HCT116 (cell line): ENCODE measurements at regions not wholly inside any gene's neighbourhood (a gene's known extent, or its start where the extent isn't known, plus 50 kb on each side); places are given as distances from the start of the nearest gene placed in this dataset.

Source experiments
- ATAC-seq: fragments of 200-7000 bp; cut with Tn5 transposase; 2 replicates; pipeline ENCODE4 v1.9.1; 2020; ENCODE audit warnings: mild to moderate bottlenecking, moderate library complexity
- BruUV-seq: library from RNA; stranded (reverse); fragments of 400-500 nt; replicated peaks from 2 replicates; lab custom pipeline; 2021; lab: Mats Ljungman, UMichigan
- CTCF ChIA-PET: fragments of 300-600 bp; sonication (Branson Sonifier 250); formaldehyde crosslinking; loops from one replicate; lab custom pipeline; 2021; ENCODE audit warnings: antibody characterized with exemption; lab: Charles Lee
- POLR2A ChIA-PET: fragments of 300-600, 350-600 bp; sonication (Branson Sonifier 250); formaldehyde crosslinking; loops from one replicate; lab custom pipeline; 2021; ENCODE audit warnings: antibody characterized with exemption; lab: Charles Lee
- RAD21 ChIA-PET, 2 experiments: fragments of 300-600 bp; sonication (Branson Sonifier 250); formaldehyde crosslinking; loops; one replicate each; lab custom pipeline; 2023; ENCODE audit warnings: low total read pairs in 2 of 2; ENCODE audit not compliant: uncharacterized antibody in 2 of 2, unreplicated experiment in 2 of 2, low non-redundant PET in 1 of 2; lab: Charles Lee
- DNase-seq: peaks from one replicate; pipeline ENCODE4 v3.0.0-alpha.2; 2010; ENCODE audit warnings: low read depth, low spot score
- H2AFZ ChIP-seq: fragments of 200-600 bp; shearing (Covaris generic), sonication (generic); 2 replicates; pipeline ENCODE4 v1.6.1; 2017; ENCODE audit warnings: low read depth, mixed run types, mixed read lengths, antibody characterized with exemption, low read length; ENCODE audit not compliant: poor library complexity, severe bottlenecking
- H3K27ac ChIP-seq: 2 replicates; pipeline ENCODE4 v1.5.1; 2012; ENCODE audit warnings: low read depth, low read length
- H3K27me3 ChIP-seq: fragments of 200-600 bp; sonication (generic); 2 replicates; pipeline ENCODE4 v1.6.1; 2016; ENCODE audit warnings: mixed run types, low read length, mixed read lengths; ENCODE audit not compliant: insufficient read depth
- H3K36me3 ChIP-seq, 2 experiments: fragments of 200-500 bp in 1 of 2; fragments of 200-600 bp in 1 of 2; sonication (Bioruptor generic) in 1 of 2; sonication (generic) in 1 of 2; 2 replicates each; pipeline versions ENCODE4 v1.5.1 to v1.6.1; 2014 to 2016; ENCODE audit warnings: low read length in 2 of 2, inconsistent platforms in 1 of 2, mixed read lengths in 1 of 2, mixed run types in 1 of 2; ENCODE audit not compliant: insufficient read depth in 2 of 2, control insufficient read depth in 1 of 2
- H3K4me1 ChIP-seq, 2 experiments: fragments of 200-600 bp in 1 of 2; sonication (generic) in 1 of 2; 2 replicates each; pipeline versions ENCODE4 v1.5.1 to v1.6.1; 2012 to 2017; ENCODE audit warnings: low read length in 2 of 2, inconsistent platforms in 1 of 2, mild to moderate bottlenecking in 1 of 2, mixed read lengths in 1 of 2, mixed run types in 1 of 2, moderate library complexity in 1 of 2; ENCODE audit not compliant: insufficient read depth in 2 of 2, control insufficient read depth in 1 of 2
- H3K4me2 ChIP-seq: fragments of 200-600 bp; sonication (generic); 2 replicates; pipeline ENCODE4 v1.6.1; 2017; ENCODE audit warnings: mixed run types, low read length, mixed read lengths
- H3K4me3 ChIP-seq, 2 experiments: fragments of 200-600 bp in 1 of 2; sonication (generic) in 1 of 2; replicated peaks in 1 of 2; 2 replicates each; pipeline ENCODE4 v1.5.1; 2011 to 2016; ENCODE audit warnings: low read length in 2 of 2, control low read depth in 1 of 2, low read depth in 1 of 2, mild to moderate bottlenecking in 1 of 2, mixed read lengths in 1 of 2, mixed run types in 1 of 2
- H3K79me2 ChIP-seq: fragments of 200-600 bp; sonication (generic); 2 replicates; pipeline ENCODE4 v1.6.1; 2017; ENCODE audit warnings: mild to moderate bottlenecking, mixed run types, low read length, moderate library complexity, mixed read lengths; ENCODE audit not compliant: insufficient read depth
- H3K9ac ChIP-seq: fragments of 200-600 bp; sonication (generic); 2 replicates; pipeline ENCODE4 v1.6.1; 2016; ENCODE audit warnings: low read length, mixed read lengths
- H3K9me2 ChIP-seq: fragments of 200-600 bp; sonication (generic), shearing (Covaris generic); 2 replicates; pipeline ENCODE4 v1.6.1; 2017; ENCODE audit warnings: mixed run types, mild to moderate bottlenecking, moderate library complexity; ENCODE audit not compliant: insufficient read depth
- H3K9me3 ChIP-seq, 2 experiments: fragments of 200-500 bp in 1 of 2; fragments of 200-600 bp in 1 of 2; sonication (Bioruptor generic) in 1 of 2; sonication (generic) in 1 of 2; 2 replicates each; pipeline ENCODE4 v1.6.1; 2014 to 2017; ENCODE audit warnings: low read length in 2 of 2, mixed read lengths in 2 of 2, inconsistent platforms in 1 of 2, low read depth in 1 of 2, mild to moderate bottlenecking in 1 of 2, mixed run types in 1 of 2, moderate library complexity in 1 of 2; ENCODE audit not compliant: control insufficient read depth in 1 of 2, insufficient read depth in 1 of 2
- H4K20me1 ChIP-seq: fragments of 200-600 bp; sonication (generic), shearing (Covaris generic); 2 replicates; pipeline ENCODE4 v1.6.1; 2017; ENCODE audit warnings: mixed run types, mild to moderate bottlenecking, moderate library complexity; ENCODE audit not compliant: insufficient read depth
- ATF3 ChIP-seq: IDR thresholded peaks from 2 replicates; pipeline ENCODE4 v1.6.1; 2012
- CBX3 ChIP-seq: IDR thresholded peaks from 2 replicates; pipeline ENCODE4 v1.6.1; 2012; ENCODE audit warnings: low read depth
- EGR1 ChIP-seq: IDR thresholded peaks from 2 replicates; pipeline ENCODE4 v1.6.1; 2012; ENCODE audit warnings: low read depth
- EZH2 ChIP-seq: fragments of 200-600 bp; sonication (generic); IDR thresholded peaks from 2 replicates; pipeline ENCODE4 v1.6.1; 2017; ENCODE audit warnings: antibody characterized with exemption, mixed run types
- FOSL1 ChIP-seq: IDR thresholded peaks from 2 replicates; pipeline ENCODE4 v1.6.1; 2012; ENCODE audit warnings: low read depth
- POLR2A ChIP-seq: IDR thresholded peaks from 2 replicates; pipeline ENCODE4 v1.7.0; 2011; ENCODE audit warnings: borderline replicate concordance; ENCODE audit not compliant: insufficient read depth, insufficient read length; ENCODE audit errors: extremely low read depth
- RAD21 ChIP-seq: IDR thresholded peaks from 2 replicates; pipeline ENCODE4 v1.6.1; 2012; ENCODE audit warnings: low read depth, mild to moderate bottlenecking
- SIN3A ChIP-seq: IDR thresholded peaks from 2 replicates; pipeline ENCODE4 v1.6.1; 2012; ENCODE audit warnings: low read depth
- SP1 ChIP-seq: IDR thresholded peaks from 2 replicates; pipeline ENCODE4 v1.6.1; 2012; ENCODE audit warnings: low read depth
- SRF ChIP-seq: IDR thresholded peaks from 2 replicates; pipeline ENCODE4 v1.6.1; 2012; ENCODE audit warnings: low read depth
- TCF7L2 ChIP-seq: IDR thresholded peaks from 2 replicates; pipeline ENCODE4 v1.7.0; 2011; ENCODE audit warnings: borderline replicate concordance, inconsistent platforms; ENCODE audit not compliant: insufficient read depth, insufficient read length; ENCODE audit errors: extremely low read depth
- YY1 ChIP-seq: IDR thresholded peaks from 2 replicates; pipeline ENCODE4 v1.6.1; 2011; ENCODE audit warnings: low read length, low read depth, moderate library complexity, mild to moderate bottlenecking; ENCODE audit not compliant: insufficient replicate concordance; ENCODE audit errors: extremely low read depth
- ZBTB33 ChIP-seq: IDR thresholded peaks from 2 replicates; pipeline ENCODE4 v1.6.1; 2011; ENCODE audit warnings: mild to moderate bottlenecking, low read length, moderate library complexity; ENCODE audit not compliant: insufficient replicate concordance; ENCODE audit errors: extremely low read depth
- ZNF274 ChIP-seq: fragments of 200-500 bp; sonication (Bioruptor generic); IDR thresholded peaks from 2 replicates; pipeline ENCODE4 v1.6.1; 2014; ENCODE audit warnings: mild to moderate bottlenecking, low read depth, low read length, inconsistent platforms
- intact Hi-C: fragments of 100-400 bp; cut with micrococcal nuclease; formaldehyde crosslinking; loops from 2 replicates; pipeline ENCODE4 v1.10.0; 2022
- TF ChIP-seq, protein P1 (sequence below): IDR thresholded peaks from 2 replicates; pipeline ENCODE4 v1.6.1; 2012; ENCODE audit warnings: low read depth
- TF ChIP-seq, protein P2 (sequence below), 3 experiments: fragments of 200-600 bp in 1 of 3; sonication (generic) in 1 of 3; IDR thresholded peaks in 2 of 3; conservative IDR thresholded peaks in 1 of 3; 2 replicates each; pipeline ENCODE4 v1.5.1; 2012 to 2017; ENCODE audit warnings: low read depth in 2 of 3, low read length in 2 of 3, antibody characterized with exemption in 1 of 3, borderline replicate concordance in 1 of 3, control low read depth in 1 of 3, mild to moderate bottlenecking in 1 of 3, mixed read lengths in 1 of 3, mixed run types in 1 of 3, moderate library complexity in 1 of 3; ENCODE audit not compliant: insufficient read depth in 1 of 3
- TF ChIP-seq, protein P3 (sequence below): IDR thresholded peaks from 2 replicates; pipeline ENCODE4 v1.6.1; 2012

- Histone ChIP-seq H3K9ac (no peak overlapping the region), H3K4me1 (no peaks in the 10 kb centered on the region), H3K79me2 (no peaks in the 10 kb centered on the region), H3K27ac (no peak overlapping the region), H3K9me2 (no peaks in the 10 kb centered on the region), H3K4me3 (no peak overlapping the region), H3K36me3 (no peaks in the 10 kb centered on the region), H2AFZ (no peak overlapping the region), H3K27me3 (no peaks in the 10 kb centered on the region), H3K9me3 (no peaks in the 10 kb centered on the region), H4K20me1 (no peaks in the 10 kb centered on the region), H3K4me2 (no peak overlapping the region)
- POLR2A ChIA-PET = no interaction called here
- ATAC-seq (no peak), DNase-seq (no peak)
- no peak for TF ChIP-seq SP1
- no peak for TF ChIP-seq CBX3
- TF ChIP-seq EGR1 = no peak
- no peak for TF ChIP-seq ATF3
- no peak for TF ChIP-seq POLR2A
- TF ChIP-seq, protein P1, sequence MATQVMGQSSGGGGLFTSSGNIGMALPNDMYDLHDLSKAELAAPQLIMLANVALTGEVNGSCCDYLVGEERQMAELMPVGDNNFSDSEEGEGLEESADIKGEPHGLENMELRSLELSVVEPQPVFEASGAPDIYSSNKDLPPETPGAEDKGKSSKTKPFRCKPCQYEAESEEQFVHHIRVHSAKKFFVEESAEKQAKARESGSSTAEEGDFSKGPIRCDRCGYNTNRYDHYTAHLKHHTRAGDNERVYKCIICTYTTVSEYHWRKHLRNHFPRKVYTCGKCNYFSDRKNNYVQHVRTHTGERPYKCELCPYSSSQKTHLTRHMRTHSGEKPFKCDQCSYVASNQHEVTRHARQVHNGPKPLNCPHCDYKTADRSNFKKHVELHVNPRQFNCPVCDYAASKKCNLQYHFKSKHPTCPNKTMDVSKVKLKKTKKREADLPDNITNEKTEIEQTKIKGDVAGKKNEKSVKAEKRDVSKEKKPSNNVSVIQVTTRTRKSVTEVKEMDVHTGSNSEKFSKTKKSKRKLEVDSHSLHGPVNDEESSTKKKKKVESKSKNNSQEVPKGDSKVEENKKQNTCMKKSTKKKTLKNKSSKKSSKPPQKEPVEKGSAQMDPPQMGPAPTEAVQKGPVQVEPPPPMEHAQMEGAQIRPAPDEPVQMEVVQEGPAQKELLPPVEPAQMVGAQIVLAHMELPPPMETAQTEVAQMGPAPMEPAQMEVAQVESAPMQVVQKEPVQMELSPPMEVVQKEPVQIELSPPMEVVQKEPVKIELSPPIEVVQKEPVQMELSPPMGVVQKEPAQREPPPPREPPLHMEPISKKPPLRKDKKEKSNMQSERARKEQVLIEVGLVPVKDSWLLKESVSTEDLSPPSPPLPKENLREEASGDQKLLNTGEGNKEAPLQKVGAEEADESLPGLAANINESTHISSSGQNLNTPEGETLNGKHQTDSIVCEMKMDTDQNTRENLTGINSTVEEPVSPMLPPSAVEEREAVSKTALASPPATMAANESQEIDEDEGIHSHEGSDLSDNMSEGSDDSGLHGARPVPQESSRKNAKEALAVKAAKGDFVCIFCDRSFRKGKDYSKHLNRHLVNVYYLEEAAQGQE = no peak
- no peak for TF ChIP-seq EZH2
- no peak for TF ChIP-seq FOSL1
- no peak for TF ChIP-seq SIN3A
- no peak for TF ChIP-seq SRF
- TF ChIP-seq ZNF274 = no peak
- TF ChIP-seq, protein P2, sequence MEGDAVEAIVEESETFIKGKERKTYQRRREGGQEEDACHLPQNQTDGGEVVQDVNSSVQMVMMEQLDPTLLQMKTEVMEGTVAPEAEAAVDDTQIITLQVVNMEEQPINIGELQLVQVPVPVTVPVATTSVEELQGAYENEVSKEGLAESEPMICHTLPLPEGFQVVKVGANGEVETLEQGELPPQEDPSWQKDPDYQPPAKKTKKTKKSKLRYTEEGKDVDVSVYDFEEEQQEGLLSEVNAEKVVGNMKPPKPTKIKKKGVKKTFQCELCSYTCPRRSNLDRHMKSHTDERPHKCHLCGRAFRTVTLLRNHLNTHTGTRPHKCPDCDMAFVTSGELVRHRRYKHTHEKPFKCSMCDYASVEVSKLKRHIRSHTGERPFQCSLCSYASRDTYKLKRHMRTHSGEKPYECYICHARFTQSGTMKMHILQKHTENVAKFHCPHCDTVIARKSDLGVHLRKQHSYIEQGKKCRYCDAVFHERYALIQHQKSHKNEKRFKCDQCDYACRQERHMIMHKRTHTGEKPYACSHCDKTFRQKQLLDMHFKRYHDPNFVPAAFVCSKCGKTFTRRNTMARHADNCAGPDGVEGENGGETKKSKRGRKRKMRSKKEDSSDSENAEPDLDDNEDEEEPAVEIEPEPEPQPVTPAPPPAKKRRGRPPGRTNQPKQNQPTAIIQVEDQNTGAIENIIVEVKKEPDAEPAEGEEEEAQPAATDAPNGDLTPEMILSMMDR (IDR thresholded peaks at IDR 0.05 in 2 of 3, conservative IDR thresholded peaks at IDR 0.05 in 1 of 3; ENCODE audit: borderline replicate concordance in 1 of 3, insufficient read depth in 1 of 3, low read depth in 2 of 3, low read length in 2 of 3) = no peak
- TF ChIP-seq, protein P3, sequence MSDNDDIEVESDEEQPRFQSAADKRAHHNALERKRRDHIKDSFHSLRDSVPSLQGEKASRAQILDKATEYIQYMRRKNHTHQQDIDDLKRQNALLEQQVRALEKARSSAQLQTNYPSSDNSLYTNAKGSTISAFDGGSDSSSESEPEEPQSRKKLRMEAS = no peak
- TF ChIP-seq RAD21 = no peak
- TF ChIP-seq YY1 = no peak
- TF ChIP-seq ZBTB33 = no peak
- no peak for TF ChIP-seq TCF7L2
- RAD21 ChIA-PET = no interaction called here
- CTCF ChIA-PET = no interaction called here
- intact Hi-C loops = no loop called here
- BruUV-seq = no TSS peak
Observed at GRCh38 chr3:67976663-67977062, 322.3 kb upstream of the SUCLG2 start.
